ENCODE measurements at regions not wholly inside any gene's neighbourhood (a gene's known extent, or its start where the extent isn't known, plus 50 kb on each side); places are given as distances from the start of the nearest gene placed in this dataset.

DNA sequence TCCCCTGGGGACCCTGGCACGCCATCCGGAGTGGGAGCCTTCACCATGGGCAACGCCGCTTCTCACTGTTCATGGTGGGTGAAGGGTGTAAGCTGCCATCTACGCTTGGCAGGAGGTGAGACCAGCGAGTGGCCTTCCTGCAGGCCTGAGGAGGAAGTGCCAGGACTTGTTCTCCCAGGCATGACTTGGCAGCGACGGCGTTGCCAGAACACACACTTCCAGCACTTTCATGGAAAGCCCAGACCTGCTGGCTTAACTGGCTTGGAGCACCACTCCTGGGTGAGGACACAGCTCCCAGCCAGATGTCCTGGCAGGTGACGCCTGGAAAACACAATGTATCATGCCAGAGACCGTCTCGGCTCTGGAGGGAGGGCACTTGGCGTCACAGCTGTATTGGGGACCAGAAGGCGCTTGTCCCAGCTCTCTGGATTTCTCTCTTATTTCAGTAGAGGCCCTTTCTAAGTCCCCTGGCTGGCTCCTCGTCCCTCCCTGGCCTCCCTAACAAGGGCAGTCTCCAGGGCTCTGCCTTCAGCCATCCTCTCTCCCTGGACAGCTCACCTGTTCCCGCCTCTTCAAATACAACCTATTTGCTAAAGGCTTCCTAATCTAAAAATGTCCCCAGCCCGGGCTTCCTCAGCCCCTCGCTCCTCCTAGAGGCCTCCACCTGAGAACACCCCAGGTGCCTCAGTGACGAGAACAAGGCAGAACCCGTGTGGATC lies 188.3 kb downstream of the OLFM1 start:
- TF ChIP-seq, protein P1, sequence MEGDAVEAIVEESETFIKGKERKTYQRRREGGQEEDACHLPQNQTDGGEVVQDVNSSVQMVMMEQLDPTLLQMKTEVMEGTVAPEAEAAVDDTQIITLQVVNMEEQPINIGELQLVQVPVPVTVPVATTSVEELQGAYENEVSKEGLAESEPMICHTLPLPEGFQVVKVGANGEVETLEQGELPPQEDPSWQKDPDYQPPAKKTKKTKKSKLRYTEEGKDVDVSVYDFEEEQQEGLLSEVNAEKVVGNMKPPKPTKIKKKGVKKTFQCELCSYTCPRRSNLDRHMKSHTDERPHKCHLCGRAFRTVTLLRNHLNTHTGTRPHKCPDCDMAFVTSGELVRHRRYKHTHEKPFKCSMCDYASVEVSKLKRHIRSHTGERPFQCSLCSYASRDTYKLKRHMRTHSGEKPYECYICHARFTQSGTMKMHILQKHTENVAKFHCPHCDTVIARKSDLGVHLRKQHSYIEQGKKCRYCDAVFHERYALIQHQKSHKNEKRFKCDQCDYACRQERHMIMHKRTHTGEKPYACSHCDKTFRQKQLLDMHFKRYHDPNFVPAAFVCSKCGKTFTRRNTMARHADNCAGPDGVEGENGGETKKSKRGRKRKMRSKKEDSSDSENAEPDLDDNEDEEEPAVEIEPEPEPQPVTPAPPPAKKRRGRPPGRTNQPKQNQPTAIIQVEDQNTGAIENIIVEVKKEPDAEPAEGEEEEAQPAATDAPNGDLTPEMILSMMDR (conservative IDR thresholded peaks at IDR 0.05; ENCODE audit: control insufficient read depth, insufficient read depth, low read depth, low read length) = no peak
- no peak overlapping the region for H3K4me3 ChIP-seq (ENCODE audit: control insufficient read depth, low read depth, low read length)
- DNase-seq (ENCODE audit: low read depth) = no peak

DNA sequence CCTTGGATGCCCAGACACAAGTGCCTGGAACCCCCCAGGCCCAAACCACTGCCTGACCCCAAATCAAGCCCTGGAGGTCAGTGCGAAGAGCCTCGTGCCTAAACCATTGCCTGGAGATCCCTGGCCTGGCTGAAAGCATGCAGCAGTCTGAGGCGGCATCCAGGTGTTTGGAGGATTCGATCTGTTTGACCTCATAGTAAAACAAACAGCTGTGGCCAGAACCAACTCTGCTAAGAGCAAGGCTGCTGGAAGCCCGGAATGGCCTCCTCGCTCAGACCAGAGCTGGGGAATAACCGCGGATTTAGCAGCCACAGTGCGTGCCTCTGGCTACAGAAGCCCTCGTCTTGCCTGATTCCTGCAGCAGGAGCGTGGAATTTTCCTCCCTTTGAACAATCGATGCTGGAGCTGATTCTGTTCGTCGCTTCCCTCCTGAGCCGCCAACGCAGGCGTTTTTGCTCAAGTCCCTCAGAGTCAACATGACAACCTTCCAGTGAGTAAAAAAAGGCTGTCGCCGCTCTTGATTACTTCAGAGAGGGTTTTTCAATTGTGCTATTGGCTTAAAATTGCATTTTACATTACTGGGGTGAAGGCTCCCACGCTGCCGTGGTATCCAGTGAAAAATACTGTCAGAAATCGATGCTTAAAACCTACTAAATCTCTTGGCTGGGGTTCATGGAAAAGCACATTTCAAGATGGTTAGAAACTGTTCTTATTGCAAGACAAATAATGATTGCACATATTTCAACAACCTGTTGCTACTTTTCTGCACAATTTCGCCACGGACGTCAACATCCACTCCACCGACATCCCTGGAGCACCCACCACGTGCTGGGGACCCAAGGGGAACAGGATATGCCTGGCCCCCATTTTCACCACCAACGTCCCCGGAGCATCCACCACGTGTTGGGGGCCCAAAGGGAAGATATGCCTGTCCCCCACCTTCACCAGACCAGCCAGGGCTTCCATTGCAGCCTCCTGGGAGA lies 190.0 kb downstream of the OLFM1 start:
- DNase-seq (ENCODE audit: low read depth) = no peak
- H3K4me3 ChIP-seq (ENCODE audit: control insufficient read depth, low read depth, low read length) = no peak overlapping the region
- TF ChIP-seq, protein P1 (conservative IDR thresholded peaks at IDR 0.05; ENCODE audit: control insufficient read depth, insufficient read depth, low read depth, low read length) = no peak

DNA sequence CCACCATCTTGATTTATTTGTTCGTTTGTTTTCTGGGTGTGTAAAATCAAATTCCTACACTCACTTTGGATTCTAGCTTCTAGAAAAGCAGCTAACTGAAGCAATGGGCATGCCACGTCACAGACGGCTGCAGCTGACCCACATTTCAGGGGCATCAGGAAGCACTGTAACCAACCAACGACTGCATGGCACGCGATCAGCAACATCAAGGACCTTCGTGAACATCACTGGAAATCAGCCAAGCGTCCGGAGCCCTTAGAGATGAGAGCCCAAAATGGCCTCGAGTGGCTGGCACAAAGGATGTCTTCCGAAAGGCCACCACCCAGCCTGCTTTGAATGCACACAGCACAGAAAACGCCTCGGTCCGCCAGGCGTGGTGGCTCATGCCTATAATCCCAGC lies 191.1 kb downstream of the OLFM1 start:
- DNase-seq (ENCODE audit: low read depth) = no peak
- no peak overlapping the region for H3K4me3 ChIP-seq (ENCODE audit: control insufficient read depth, low read depth, low read length)
- TF ChIP-seq, protein P1 (conservative IDR thresholded peaks at IDR 0.05; ENCODE audit: control insufficient read depth, insufficient read depth, low read depth, low read length) = no peak

DNA sequence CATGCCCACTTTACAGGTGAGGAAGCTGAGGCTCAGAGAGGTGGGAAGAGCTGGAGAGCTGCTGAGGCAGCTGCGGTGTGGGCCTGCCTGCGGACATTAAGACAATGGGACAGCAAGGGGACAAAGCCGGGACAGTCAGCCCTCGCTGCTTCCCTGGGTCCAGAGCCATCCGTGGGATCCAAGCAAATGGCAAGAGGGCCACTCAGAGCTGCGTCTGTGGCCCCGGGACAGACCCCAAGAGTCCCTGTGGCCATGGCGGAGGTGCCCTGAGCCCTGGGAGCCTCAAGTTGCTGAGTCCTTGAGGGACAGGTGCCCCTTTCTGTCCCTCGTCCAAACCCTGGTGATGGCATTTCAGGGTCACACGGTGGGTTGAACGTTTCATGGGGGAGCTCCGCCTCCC lies 191.9 kb downstream of the OLFM1 start:
- DNase-seq (ENCODE audit: low read depth) = no peak
- H3K4me3 ChIP-seq (ENCODE audit: control insufficient read depth, low read depth, low read length) = no peak overlapping the region
- TF ChIP-seq, protein P1 (conservative IDR thresholded peaks at IDR 0.05; ENCODE audit: control insufficient read depth, insufficient read depth, low read depth, low read length) = no peak

DNA sequence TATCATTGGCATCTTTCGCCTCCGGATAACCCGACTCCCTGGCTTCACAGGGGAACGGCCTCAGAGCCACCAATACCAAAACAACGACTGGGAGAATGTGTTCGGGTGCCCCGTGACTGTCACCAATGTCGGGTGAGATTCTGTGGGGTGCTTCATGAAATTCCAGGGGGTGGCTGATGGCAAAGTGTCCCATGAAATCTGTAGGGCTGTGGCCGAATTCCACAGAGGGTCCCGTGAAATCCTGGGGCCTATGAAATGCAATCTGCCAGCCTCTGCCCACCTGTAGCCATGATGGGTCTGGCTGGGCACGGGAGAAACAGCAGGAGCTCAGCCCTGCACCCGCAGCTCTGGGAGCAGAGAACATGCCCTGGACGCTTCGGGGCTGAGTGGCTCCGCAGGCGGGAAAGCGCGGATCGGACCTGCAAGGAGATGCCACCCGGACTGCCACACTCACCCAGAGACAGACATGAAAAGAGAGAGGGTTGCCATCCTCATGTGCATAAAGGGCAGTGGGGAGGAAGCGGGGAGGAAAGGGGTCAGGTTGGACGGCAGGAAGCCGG lies 192.4 kb downstream of the OLFM1 start:
- no peak overlapping the region for H3K4me3 ChIP-seq (ENCODE audit: control insufficient read depth, low read depth, low read length)
- no peak for DNase-seq (ENCODE audit: low read depth)
- TF ChIP-seq, protein P1 (conservative IDR thresholded peaks at IDR 0.05; ENCODE audit: control insufficient read depth, insufficient read depth, low read depth, low read length) = no peak

DNA sequence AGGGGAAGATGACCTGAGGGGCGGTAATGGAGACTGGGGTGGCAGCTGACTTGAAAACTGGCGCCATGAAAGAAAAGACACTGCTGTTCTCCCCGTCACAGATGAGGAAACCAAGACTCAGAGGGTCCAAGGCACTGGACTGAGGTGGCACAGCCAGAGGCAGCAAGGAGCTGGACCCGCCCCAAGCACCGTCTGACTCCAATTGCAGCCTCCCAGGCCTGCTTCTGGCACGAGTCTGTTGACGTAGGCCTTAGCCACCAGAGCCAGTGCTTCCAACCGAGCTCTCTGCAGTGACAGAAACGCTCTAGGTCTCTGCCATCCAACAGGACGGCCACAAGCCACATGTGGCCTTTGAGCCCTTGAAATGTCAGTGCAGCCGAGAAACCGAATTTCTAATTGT lies 193.2 kb downstream of the OLFM1 start:
- TF ChIP-seq, protein P1 (conservative IDR thresholded peaks at IDR 0.05; ENCODE audit: control insufficient read depth, insufficient read depth, low read depth, low read length) = no peak
- no peak for DNase-seq (ENCODE audit: low read depth)
- no peak overlapping the region for H3K4me3 ChIP-seq (ENCODE audit: control insufficient read depth, low read depth, low read length)

Data from fibroblast of mammary gland (primary cell).